PC-3 (cell line): ENCODE measurements at regions not wholly inside any gene's neighbourhood (a gene's known extent, or its start where the extent isn't known, plus 50 kb on each side); places are given as distances from the start of the nearest gene placed in this dataset.

Experiments
- ATAC-seq: fragments of 200-7000 bp; cut with Tn5 transposase; 2 replicates; pipeline ENCODE4 v1.9.1; 2020; ENCODE audit warnings: mild to moderate bottlenecking, moderate library complexity
- BruUV-seq: library from RNA; stranded (reverse); fragments of 400-500 nt; replicated peaks from 2 replicates; lab custom pipeline; 2021; lab: Mats Ljungman, UMichigan
- CTCF ChIA-PET: fragments of 300-600 bp; sonication (Branson Sonifier 250); formaldehyde crosslinking; loops from one replicate; lab custom pipeline; 2022; ENCODE audit warnings: antibody characterized with exemption; lab: Charles Lee
- POLR2A ChIA-PET: fragments of 300-600 bp; sonication (Branson Sonifier 250); formaldehyde crosslinking; loops from one replicate; lab custom pipeline; 2022; ENCODE audit warnings: antibody characterized with exemption; ENCODE audit not compliant: unreplicated experiment; lab: Charles Lee
- DNase-seq: peaks from one replicate; pipeline ENCODE4 v3.0.0-alpha.2; 2015
- H2AFZ ChIP-seq: fragments of 300-600 bp; sonication (generic); 2 replicates; pipeline ENCODE4 v1.6.0; 2016; ENCODE audit warnings: antibody characterized with exemption, low read length
- H3F3A ChIP-seq: fragments of 300-600 bp; sonication (generic); one replicate; pipeline ENCODE4 v1.6.0; 2017; ENCODE audit warnings: antibody characterized with exemption, low read length, control low read depth, mild to moderate bottlenecking; ENCODE audit not compliant: unreplicated experiment
- H3K27ac ChIP-seq: fragments of 300-600 bp; sonication (generic); 2 replicates; pipeline ENCODE4 v1.5.1; 2016; ENCODE audit warnings: mild to moderate bottlenecking, low read length
- H3K27me3 ChIP-seq: fragments of 300-600 bp; sonication (generic); 2 replicates; pipeline ENCODE4 v1.6.1; 2016; ENCODE audit warnings: low read length, mixed read lengths
- H3K36me3 ChIP-seq: fragments of 300-600 bp; sonication (generic); 2 replicates; pipeline ENCODE4 v1.6.1; 2016; ENCODE audit warnings: low read depth, mixed run types, low read length, mixed read lengths
- H3K4me1 ChIP-seq: fragments of 300-600 bp; sonication (generic); 2 replicates; pipeline ENCODE4 v1.5.1; 2016; ENCODE audit warnings: low read length; ENCODE audit not compliant: insufficient read depth
- H3K4me2 ChIP-seq: fragments of 300-600 bp; sonication (generic); 2 replicates; pipeline ENCODE4 v1.6.0; 2016; ENCODE audit warnings: low read length
- H3K4me3 ChIP-seq: fragments of 300-600 bp; sonication (generic); 2 replicates; pipeline ENCODE4 v1.5.1; 2016; ENCODE audit warnings: mild to moderate bottlenecking, low read length, mixed read lengths
- H3K79me2 ChIP-seq: fragments of 300-600 bp; sonication (generic); 2 replicates; pipeline ENCODE4 v1.6.1; 2017; ENCODE audit warnings: low read length, mixed read lengths
- H3K9ac ChIP-seq: fragments of 300-600 bp; sonication (generic); 2 replicates; pipeline ENCODE4 v1.6.0; 2016; ENCODE audit warnings: mild to moderate bottlenecking, low read length
- H3K9me2 ChIP-seq: fragments of 300-600 bp; sonication (generic); replicated peaks from 2 replicates; pipeline ENCODE4 v1.6.1; 2016; ENCODE audit warnings: mixed run types, low read length, mixed read lengths
- H3K9me3 ChIP-seq: fragments of 300-600 bp; sonication (generic); 2 replicates; pipeline ENCODE4 v1.6.1; 2016; ENCODE audit warnings: low read length, mixed read lengths
- H4K20me1 ChIP-seq: fragments of 300-600 bp; sonication (generic); 2 replicates; pipeline ENCODE4 v1.6.1; 2016; ENCODE audit warnings: low read length, mixed read lengths
- EZH2 ChIP-seq: fragments of 300-600 bp; sonication (generic); IDR thresholded peaks from one replicate; pipeline ENCODE4 v1.6.1; 2017; ENCODE audit warnings: antibody characterized with exemption, mild to moderate bottlenecking, low read length; ENCODE audit not compliant: unreplicated experiment
- EZH2phosphoT487 ChIP-seq: fragments of 300-600 bp; sonication (generic); IDR thresholded peaks from 2 replicates; pipeline ENCODE4 v1.6.1; 2018; ENCODE audit warnings: mild to moderate bottlenecking, antibody characterized with exemption, low read length, borderline replicate concordance
- intact Hi-C: fragments of 100-400 bp; cut with micrococcal nuclease; formaldehyde crosslinking; loops from 2 replicates; pipeline ENCODE4 v1.9.0; 2023
- TF ChIP-seq, protein P1 (sequence below): fragments of 300-600 bp; sonication (generic); conservative IDR thresholded peaks from 2 replicates; pipeline ENCODE4 v1.5.1; 2017; ENCODE audit warnings: antibody characterized with exemption, low read depth, mild to moderate bottlenecking, low read length

GRCh38 chr2:51969347-51969746 is 937.4 kb upstream of the NRXN1 start:
- H3K27me3 ChIP-seq = no peaks in the 10 kb centered on the region
- no peaks in the 10 kb centered on the region for H3K9me2 ChIP-seq
- no peaks in the 10 kb centered on the region for H4K20me1 ChIP-seq
- TF ChIP-seq EZH2phosphoT487 = no peak
- no peak for TF ChIP-seq EZH2
- TF ChIP-seq, protein P1, sequence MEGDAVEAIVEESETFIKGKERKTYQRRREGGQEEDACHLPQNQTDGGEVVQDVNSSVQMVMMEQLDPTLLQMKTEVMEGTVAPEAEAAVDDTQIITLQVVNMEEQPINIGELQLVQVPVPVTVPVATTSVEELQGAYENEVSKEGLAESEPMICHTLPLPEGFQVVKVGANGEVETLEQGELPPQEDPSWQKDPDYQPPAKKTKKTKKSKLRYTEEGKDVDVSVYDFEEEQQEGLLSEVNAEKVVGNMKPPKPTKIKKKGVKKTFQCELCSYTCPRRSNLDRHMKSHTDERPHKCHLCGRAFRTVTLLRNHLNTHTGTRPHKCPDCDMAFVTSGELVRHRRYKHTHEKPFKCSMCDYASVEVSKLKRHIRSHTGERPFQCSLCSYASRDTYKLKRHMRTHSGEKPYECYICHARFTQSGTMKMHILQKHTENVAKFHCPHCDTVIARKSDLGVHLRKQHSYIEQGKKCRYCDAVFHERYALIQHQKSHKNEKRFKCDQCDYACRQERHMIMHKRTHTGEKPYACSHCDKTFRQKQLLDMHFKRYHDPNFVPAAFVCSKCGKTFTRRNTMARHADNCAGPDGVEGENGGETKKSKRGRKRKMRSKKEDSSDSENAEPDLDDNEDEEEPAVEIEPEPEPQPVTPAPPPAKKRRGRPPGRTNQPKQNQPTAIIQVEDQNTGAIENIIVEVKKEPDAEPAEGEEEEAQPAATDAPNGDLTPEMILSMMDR = no peak
- no peaks in the 10 kb centered on the region for H3F3A ChIP-seq
- no peaks in the 10 kb centered on the region for H3K4me1 ChIP-seq
- intact Hi-C loops = no loop called here
- CTCF ChIA-PET = no interaction called here
- no peak overlapping the region for H3K27ac ChIP-seq
- H2AFZ ChIP-seq = no peak overlapping the region
- POLR2A ChIA-PET = no interaction called here
- no peaks in the 10 kb centered on the region for H3K79me2 ChIP-seq
- H3K4me3 ChIP-seq = no peak overlapping the region
- DNase-seq (no peak), ATAC-seq (no peak)
- H3K4me2 ChIP-seq = no peak overlapping the region
- H3K36me3 ChIP-seq = no peaks in the 10 kb centered on the region
- no peak overlapping the region for H3K9ac ChIP-seq
- BruUV-seq = no TSS peak
- H3K9me3 ChIP-seq = no peaks in the 10 kb centered on the region

DNA sequence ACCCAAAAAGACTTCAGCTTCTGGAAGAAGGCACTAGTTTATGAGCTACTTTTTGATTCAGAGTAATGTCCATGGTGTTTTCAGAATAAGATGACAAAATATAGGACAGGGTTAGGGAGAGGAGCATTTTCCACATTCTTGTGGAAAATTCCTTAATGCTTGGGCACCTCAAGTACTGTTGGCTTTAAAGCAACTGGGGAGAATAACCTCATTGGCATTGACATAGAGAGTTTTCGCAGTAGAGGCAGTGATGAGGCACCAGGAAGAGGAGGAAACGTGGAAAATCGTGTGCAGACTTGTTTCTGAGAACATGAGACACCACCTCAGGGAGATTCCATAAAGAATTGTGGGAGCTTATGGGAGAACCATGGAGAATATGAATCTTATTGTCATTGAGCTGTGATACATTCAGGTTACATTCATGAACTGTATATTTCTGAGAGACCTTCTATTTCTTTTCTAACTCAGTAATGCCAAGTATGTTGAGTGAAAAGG is 929.0 kb upstream of the NRXN1 start:
- Histone ChIP-seq H3K4me1 (no peaks in the 10 kb centered on the region), H3K9me3 (no peaks in the 10 kb centered on the region), H3K36me3 (no peaks in the 10 kb centered on the region), H3F3A (no peaks in the 10 kb centered on the region), H3K27me3 (no peaks in the 10 kb centered on the region), H3K9ac (no peak overlapping the region), H3K4me3 (no peak overlapping the region), H3K27ac (no peak overlapping the region), H4K20me1 (no peaks in the 10 kb centered on the region), H3K79me2 (no peaks in the 10 kb centered on the region), H3K4me2 (no peak overlapping the region), H3K9me2 (no peaks in the 10 kb centered on the region), H2AFZ (no peak overlapping the region)
- ChIA-PET POLR2A (no interaction called here), CTCF (no interaction called here)
- intact Hi-C loops = no loop called here
- BruUV-seq = no TSS peak
- DNase-seq = no peak
- TF ChIP-seq, protein P1 = no peak
- no peak for TF ChIP-seq EZH2
- TF ChIP-seq EZH2phosphoT487 = no peak
- ATAC-seq = no peak

- ATAC-seq (no peak), DNase-seq (no peak)
- BruUV-seq = no TSS peak
- ChIA-PET POLR2A (no interaction called here), CTCF (no interaction called here)
- H3K4me3 ChIP-seq = no peak overlapping the region
- no peaks in the 10 kb centered on the region for H3K27me3 ChIP-seq
- H3K27ac ChIP-seq = no peak overlapping the region
- no peaks in the 10 kb centered on the region for H3K36me3 ChIP-seq
- H2AFZ ChIP-seq = no peak overlapping the region
- no peaks in the 10 kb centered on the region for H3K79me2 ChIP-seq
- no peaks in the 10 kb centered on the region for H3K4me1 ChIP-seq
- no peak overlapping the region for H3K4me2 ChIP-seq
- H3K9me2 ChIP-seq = no peaks in the 10 kb centered on the region
- H3F3A ChIP-seq = no peaks in the 10 kb centered on the region
- no peaks in the 10 kb centered on the region for H3K9me3 ChIP-seq
- no peaks in the 10 kb centered on the region for H4K20me1 ChIP-seq
- no peak for TF ChIP-seq EZH2
- TF ChIP-seq EZH2phosphoT487 = no peak
- TF ChIP-seq, protein P1 = no peak
- H3K9ac ChIP-seq = no peak overlapping the region
- intact Hi-C loops = no loop called here
Observed at GRCh38 chr2:51960281-51960680, 928.3 kb upstream of the NRXN1 start.
